Kidney tubule cell (primary cell): ENCODE measurements at regions not wholly inside any gene's neighbourhood (a gene's known extent, or its start where the extent isn't known, plus 50 kb on each side); places are given as distances from the start of the nearest gene placed in this dataset.
A peak's percentile ranks its signal among the peaks of the same experiment; 100 is the strongest.
"Not testable (repeated sequence)": the region's sequence is repeated elsewhere in the genome, so short reads cannot be mapped to it uniquely, and the experiment has no call there.

Experiments
- DNase-seq: peaks from one replicate; pipeline ENCODE4 v3.0.0-alpha.2; 2018; ENCODE audit warnings: low spot score

DNA sequence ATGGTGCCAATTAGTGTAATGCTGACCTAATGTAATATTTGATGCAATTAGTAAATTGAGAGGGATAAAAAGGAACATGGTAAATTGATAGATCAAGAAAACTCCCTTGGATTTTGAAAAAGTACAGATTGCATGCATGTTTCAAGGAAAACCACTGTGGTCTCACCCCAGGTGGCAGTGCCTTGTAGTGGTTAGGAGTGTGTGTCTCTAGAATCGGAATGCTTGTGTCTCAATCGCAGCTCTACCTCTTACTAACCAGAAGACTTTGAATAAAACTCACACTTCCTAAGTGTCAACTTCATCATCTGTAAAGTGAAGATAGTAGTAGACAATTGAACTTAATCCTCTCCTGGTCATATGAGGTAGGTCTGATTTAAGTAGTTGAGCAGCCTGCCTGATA is 128.9 kb upstream of the GOT2 start:
- no peak for DNase-seq

DNA sequence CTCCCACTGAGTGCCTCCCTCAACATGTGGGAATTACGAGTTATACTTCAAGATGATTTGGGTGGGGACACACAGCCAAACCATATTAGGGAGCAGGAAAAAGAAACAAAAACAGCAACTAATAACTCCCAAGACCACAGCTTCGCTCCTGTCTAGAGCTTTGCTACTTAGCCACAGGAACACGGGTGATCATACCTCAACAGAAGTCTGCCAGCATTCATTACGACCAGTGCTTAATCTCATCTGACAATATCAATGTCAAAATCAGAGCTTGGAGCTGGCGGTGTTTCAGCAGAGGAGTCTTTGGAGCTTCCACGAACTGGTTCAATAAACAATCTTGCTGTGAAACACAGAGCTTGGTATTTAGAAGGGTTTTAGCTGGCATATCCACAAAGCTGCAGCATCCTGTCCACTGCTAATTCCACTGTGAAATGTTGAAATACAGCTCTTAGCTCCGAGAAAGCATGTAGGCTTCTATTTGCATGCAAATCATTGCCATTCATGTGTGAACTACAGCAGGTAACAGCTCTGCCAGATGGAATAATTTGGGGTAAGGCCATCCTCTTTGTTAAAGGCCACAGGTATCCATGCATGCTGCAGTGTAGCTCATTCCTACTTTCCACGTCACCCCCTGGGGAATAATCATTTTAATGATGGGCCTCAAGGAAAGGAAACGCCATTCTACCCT is 128.4 kb upstream of the GOT2 start:
- no peak for DNase-seq

- DNase-seq: no peak
Measured at GRCh38 chr16:58859958-58860669, 126.0 kb upstream of the GOT2 start.

- DNase-seq: not testable (repeated sequence)
Measured at GRCh38 chr16:58858577-58858976, 124.5 kb upstream of the GOT2 start.

DNA sequence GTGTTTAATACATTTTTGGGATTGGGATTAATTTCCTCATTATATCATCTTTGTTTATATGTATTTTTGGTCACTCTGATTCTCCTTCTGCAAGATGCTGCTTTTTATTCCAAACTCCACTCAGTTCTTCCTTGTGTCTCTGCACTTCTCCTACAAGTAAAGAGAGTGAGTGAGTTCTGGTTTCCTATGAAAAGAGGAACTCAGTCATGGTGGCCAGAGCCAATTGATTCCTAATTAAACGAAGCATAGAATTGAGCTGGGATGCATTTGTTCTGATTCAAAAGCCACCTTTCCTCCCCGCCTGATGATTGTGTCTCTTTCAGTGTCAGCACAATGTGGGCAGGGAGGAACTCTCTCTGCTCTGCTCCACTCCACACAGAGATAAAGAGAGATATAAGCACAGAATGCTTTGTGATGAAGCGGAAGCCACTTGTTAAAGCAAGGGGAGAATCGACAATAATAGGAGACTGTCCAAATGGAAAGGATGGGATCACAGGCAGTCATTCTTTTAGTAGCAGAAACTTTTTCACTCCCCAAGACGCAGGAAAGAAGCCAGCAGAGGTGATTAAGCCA is 121.3 kb upstream of the GOT2 start:
- no peak for DNase-seq

GRCh38 chr16:58853854-58854791 is 120.0 kb upstream of the GOT2 start:
- no peak for DNase-seq

DNA sequence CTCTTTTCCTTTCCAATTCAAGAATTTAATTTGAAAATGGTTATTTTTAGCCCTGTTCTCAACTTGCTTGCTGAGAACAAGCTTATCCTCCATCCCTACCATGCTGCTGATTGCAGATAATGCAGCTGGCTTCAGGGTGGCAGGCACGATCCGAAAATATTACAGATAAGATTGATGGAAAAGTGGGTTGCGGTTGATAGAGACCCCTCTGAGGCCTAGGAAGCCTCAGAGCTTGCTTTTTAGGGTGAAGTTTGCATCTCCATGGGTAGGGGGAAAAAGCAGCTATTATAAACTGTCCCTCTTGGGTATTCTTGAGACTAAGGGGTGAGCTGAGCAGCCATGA is 116.5 kb upstream of the GOT2 start:
- DNase-seq: no peak

DNA sequence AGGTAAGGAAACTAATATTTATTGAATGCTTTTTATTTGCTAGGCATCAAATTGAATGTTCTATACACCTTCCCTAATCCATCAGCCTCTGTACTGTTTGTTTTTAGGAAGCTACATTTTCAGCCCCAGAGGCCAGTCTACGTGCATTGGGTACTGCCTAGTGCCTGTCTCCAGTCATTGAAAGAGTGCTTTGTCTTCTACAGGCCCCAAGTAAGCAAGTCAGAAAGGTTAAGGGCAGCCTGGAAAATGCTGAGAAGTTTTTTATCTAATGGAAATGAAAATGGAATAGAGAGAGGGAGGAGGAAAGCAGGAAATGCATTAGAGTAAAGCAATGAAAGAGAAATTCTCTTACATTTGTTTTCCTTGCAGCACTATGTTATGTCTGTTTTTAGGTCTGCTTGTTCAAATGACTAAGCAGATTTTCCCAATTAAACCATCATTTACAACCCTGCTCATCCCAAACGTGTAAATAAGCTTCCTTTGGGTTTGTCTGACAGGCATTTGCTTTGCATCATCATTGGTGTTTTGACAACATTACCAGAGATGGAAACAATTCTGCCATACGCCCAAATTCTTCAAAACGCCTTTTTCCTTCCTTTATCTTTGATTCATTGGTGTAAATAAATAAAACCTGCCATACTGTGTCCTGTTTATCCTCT is 116.0 kb upstream of the GOT2 start:
- DNase-seq: no peak

- no peak for DNase-seq
Measured at GRCh38 chr16:58848662-58849002, 114.5 kb upstream of the GOT2 start.

- DNase-seq: no peak
Measured at GRCh38 chr16:58847902-58848661, 114.0 kb upstream of the GOT2 start.

DNA sequence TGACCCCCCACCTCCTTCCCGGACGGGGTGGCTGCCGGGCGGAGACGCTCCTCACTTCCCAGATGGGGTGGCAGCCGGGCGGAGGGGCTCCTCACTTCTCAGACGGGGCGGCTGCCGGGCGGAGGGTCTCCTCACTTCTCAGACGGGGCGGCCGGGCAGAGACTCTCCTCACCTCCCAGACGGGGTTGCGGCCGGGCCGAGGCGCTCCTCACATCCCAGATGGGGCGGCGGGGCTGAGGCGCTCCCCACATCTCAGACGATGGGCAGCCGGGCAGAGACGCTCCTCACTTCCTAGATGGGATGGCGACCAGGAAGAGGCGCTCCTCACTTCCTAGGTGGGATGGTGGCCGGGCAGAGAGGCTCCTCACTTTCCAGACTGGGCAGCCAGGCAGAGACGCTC is 112.1 kb upstream of the GOT2 start:
- not testable (repeated sequence) for DNase-seq

- peak; percentile 44 for DNase-seq
Measured at GRCh38 chr16:58843675-58844074, 109.6 kb upstream of the GOT2 start.

GRCh38 chr16:58842746-58843145 is 108.6 kb upstream of the GOT2 start:
- DNase-seq: no peak

GRCh38 chr16:58842156-58842555 is 108.0 kb upstream of the GOT2 start:
- no peak for DNase-seq

DNA sequence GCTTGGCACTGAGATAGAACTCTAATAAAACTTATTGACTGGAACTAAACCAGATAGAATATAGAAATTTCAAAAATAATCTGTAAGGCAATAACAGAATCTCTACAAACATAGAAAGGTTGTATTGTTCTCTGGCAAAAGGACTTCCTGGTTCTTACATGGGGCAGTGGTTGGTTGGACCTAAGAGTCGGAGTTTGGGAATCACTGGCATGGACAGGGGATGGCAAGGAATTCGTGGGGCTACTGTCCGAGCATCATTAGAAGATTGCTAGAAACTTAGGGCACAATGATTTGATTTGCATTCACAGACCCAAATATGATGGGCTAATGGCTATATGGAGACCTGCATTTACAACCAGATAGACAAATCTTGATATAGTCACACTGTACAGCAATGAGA is 103.8 kb upstream of the GOT2 start:
- DNase-seq: no peak

- no peak for DNase-seq
Measured at GRCh38 chr16:58836427-58836826, 102.3 kb upstream of the GOT2 start.

DNA sequence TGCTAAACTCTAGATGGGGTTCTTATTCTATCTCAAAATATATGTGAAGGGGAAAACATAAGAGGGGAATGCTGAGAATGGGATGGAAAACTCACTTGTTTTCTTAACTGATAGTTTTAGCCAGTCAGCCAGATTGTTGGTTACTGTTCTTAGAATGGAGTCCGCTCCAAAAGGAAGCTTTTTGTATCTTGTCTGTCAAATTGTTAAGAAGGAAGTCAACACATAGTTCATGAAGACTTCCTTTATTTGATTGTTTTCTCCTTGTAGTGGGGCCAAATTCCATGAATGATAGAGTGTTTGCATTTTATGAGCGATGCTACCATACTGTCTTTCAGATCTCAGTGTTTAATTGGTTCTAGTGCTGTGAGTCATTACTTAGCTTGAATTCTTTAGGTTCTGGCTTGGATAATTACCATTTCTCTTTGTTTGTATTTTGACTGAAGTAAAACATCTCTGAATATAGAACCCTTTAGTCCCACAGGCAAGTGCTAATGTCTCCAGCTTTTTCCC is 98.3 kb upstream of the GOT2 start:
- DNase-seq: no peak

DNA sequence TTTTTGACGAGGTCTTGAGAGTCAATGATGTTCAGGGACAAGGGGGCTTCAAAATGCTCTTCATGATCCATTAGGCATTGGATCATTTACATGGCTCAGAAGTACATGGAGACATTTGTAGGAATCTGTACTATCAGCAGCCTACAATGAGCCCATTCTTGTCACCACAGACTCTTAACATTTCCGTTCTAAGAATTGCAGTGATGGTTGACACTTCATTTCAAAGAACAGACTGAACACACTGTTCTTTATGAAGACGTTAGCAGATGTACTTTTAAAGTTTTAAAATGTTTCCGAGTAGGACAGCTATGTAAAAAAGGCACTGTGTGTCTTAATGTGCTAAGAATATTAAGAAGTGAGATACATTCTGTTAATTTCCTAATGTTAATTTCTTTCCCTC is 97.3 kb upstream of the GOT2 start:
- no peak for DNase-seq

GRCh38 chr16:58828901-58829545 is 94.9 kb upstream of the GOT2 start:
- no peak for DNase-seq

DNA sequence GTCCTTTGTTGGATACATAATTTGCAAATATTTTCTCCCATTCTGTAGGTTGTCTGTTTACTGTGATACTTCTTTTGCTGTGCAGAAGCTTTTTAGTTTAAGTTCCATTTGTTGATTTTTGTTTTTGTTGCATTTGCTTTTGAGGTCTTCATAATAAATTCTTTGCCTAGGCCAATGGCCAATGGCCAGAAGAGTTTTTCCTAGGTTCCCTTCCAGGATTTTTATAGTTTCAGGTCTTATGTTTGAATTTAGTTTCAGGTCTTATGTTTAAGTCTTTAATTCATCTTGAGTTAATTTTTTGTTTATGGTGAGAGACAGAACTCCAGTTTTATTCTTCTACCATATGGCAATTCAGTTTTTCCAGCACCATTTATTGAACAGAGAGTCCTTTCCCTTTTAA is 90.1 kb upstream of the GOT2 start:
- no peak for DNase-seq

DNA sequence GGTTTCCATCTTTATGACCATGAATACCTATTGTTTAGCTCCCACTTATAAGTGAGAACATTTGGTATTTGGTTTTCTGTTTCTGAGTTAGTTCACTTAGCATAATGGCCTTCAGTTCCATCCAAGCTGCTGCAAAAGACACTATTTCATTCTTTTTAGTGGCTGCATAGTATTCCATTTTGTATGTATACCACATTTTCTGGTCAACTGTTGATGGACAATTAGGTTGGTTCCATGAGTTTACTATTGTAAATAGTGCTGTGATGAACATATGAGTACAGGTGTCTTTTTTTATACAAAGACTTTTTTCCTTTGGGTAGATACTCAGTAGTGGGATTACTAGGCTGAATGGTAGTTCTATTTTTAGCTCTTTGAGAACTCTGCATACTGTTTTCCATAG is 87.8 kb upstream of the GOT2 start:
- no peak for DNase-seq
